ENCODE measurements at regions not wholly inside any gene's neighbourhood (a gene's known extent, or its start where the extent isn't known, plus 50 kb on each side); places are given as distances from the start of the nearest gene placed in this dataset.

DNA sequence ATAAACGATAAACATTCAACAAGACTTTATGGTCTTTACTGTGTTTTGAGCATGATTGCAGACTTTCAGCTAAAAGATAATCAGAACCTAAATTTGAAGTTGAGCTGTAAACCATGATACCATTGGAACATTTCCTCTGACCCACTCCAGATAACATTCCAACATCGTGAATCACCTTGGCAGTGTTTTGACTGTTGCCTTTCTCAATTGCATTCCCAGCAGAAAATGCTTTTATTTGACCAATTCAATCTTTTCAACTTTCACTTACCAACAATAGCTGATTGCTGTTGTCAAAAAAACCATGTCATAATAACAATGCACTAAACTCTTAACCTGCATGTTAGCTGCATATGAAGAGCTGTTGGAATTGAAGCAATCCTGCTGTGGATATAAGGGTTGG lies 165.5 kb downstream of the MDFIC start:
- Mint-ChIP-seq H3K4me1 (no peaks in the 10 kb centered on the region), H3K27me3 (no peaks in the 10 kb centered on the region), H3K27ac (no peak overlapping the region), H3K9me3 (ENCODE audit: insufficient read depth) (no peaks in the 10 kb centered on the region), H3K4me3 (no peak overlapping the region)
- no peak overlapping the region for H3K4me3 ChIP-seq (ENCODE audit: control extremely low read depth in 1 of 5, extremely low read depth in 1 of 5, insufficient read depth in 1 of 5, low read depth in 2 of 5, low read length in 4 of 5)
- H3K9me3 ChIP-seq (ENCODE audit: control extremely low read depth in 1 of 3, control insufficient read depth in 2 of 3, insufficient read depth in 1 of 3, low read length in 2 of 3): no peaks in the 10 kb centered on the region
- 88% methylated on average over 1 of the region's 2 CpGs for WGBS (ENCODE audit: insufficient coverage)
- H3K27me3 ChIP-seq (replicated peaks in 1 of 4; ENCODE audit: control extremely low read depth in 1 of 4, control insufficient read depth in 3 of 4, insufficient read depth in 4 of 4, low read length in 3 of 4): peaks cover 0 to 2% (median 0%) of the 10 kb centered on the region in 4 experiments
- no peaks in the 10 kb centered on the region for H3K79me2 ChIP-seq (ENCODE audit: control insufficient read depth, insufficient read depth, low read length)
- no peak overlapping the region for H3K4me2 ChIP-seq (replicated peaks; ENCODE audit: low read depth, low read length, poor library complexity, severe bottlenecking)
- H3K4me1 ChIP-seq (ENCODE audit: control insufficient read depth in 2 of 2, insufficient read depth in 2 of 2, low read length in 2 of 2): no peaks in the 10 kb centered on the region
- TF ChIP-seq, protein P1, sequence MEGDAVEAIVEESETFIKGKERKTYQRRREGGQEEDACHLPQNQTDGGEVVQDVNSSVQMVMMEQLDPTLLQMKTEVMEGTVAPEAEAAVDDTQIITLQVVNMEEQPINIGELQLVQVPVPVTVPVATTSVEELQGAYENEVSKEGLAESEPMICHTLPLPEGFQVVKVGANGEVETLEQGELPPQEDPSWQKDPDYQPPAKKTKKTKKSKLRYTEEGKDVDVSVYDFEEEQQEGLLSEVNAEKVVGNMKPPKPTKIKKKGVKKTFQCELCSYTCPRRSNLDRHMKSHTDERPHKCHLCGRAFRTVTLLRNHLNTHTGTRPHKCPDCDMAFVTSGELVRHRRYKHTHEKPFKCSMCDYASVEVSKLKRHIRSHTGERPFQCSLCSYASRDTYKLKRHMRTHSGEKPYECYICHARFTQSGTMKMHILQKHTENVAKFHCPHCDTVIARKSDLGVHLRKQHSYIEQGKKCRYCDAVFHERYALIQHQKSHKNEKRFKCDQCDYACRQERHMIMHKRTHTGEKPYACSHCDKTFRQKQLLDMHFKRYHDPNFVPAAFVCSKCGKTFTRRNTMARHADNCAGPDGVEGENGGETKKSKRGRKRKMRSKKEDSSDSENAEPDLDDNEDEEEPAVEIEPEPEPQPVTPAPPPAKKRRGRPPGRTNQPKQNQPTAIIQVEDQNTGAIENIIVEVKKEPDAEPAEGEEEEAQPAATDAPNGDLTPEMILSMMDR (IDR thresholded peaks at IDR 0.05): no peak
- TF ChIP-seq EZH2 (IDR thresholded peaks at IDR 0.05; ENCODE audit: borderline replicate concordance, insufficient read depth, low read depth, low read length, poor library complexity, severe bottlenecking): no peak
- no peak overlapping the region for H3K9ac ChIP-seq (ENCODE audit: low read length)
- CTCF ChIA-PET: no interaction called here
- no peak for DNase-seq
- no peak for ATAC-seq (ENCODE audit: low read depth)
- POLR2A ChIA-PET: no interaction called here
- H3K36me3 ChIP-seq (replicated peaks in 1 of 2; ENCODE audit: control extremely low read depth in 1 of 2, control insufficient read depth in 1 of 2, extremely low read depth in 1 of 2, insufficient read depth in 2 of 2, low read length in 1 of 2): no peaks in the 10 kb centered on the region
- no peak overlapping the region for H2AFZ ChIP-seq (ENCODE audit: insufficient read depth, low read depth, low read length, poor library complexity, severe bottlenecking)
- intact Hi-C loops (cut with micrococcal nuclease): no loop called here
- H3K27ac ChIP-seq (ENCODE audit: low read length in 2 of 2): no peak overlapping the region
- H4K20me1 ChIP-seq (ENCODE audit: control insufficient read depth, insufficient read depth, low read length, poor library complexity, severe bottlenecking): no peaks in the 10 kb centered on the region

DNA sequence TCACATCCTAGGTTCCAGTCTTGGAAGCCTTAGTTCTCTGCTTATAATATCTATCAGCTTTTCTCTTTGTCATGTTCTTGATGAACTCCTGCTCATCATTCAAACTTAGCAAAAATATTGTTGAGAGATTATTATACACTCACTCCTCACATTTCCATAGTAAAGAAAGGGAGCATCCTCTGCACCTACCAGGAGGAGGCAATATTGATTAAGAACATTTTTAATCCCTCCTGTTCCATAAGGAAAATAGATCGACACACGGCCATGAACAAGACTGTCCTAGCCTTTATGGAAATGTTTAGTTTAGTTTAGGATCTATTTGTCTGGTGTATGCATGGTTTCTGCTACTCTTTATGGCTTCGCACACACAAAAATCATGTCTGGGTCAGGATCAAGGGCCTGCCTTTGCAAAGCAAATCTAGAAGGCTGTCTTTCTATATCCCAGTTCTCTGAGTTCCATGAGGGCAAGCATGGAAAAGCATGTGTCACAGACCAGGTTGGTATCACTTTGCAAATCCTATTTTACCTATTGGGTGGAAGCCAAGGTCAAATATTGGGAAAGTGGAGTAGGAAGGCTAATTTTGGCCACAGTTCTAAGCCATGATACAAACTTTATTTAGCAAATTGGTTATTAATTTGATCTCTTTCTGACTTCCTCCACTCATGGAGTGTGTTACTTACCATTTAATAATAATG lies 164.4 kb downstream of the MDFIC start:
- H3K9ac ChIP-seq (ENCODE audit: low read length): no peak overlapping the region
- no peak overlapping the region for H3K4me3 ChIP-seq (ENCODE audit: control extremely low read depth in 1 of 5, extremely low read depth in 1 of 5, insufficient read depth in 1 of 5, low read depth in 2 of 5, low read length in 4 of 5)
- intact Hi-C loops (cut with micrococcal nuclease): no loop called here
- ATAC-seq (ENCODE audit: low read depth): no peak
- H3K4me1 ChIP-seq (ENCODE audit: control insufficient read depth in 2 of 2, insufficient read depth in 2 of 2, low read length in 2 of 2): no peaks in the 10 kb centered on the region
- H3K79me2 ChIP-seq (ENCODE audit: control insufficient read depth, insufficient read depth, low read length): no peaks in the 10 kb centered on the region
- CTCF ChIA-PET: no interaction called here
- H3K27ac Mint-ChIP-seq: no peak overlapping the region
- no peaks in the 10 kb centered on the region for H3K9me3 Mint-ChIP-seq (ENCODE audit: insufficient read depth)
- no peaks in the 10 kb centered on the region for H3K9me3 ChIP-seq (ENCODE audit: control extremely low read depth in 1 of 3, control insufficient read depth in 2 of 3, insufficient read depth in 1 of 3, low read length in 2 of 3)
- peaks cover 0 to 2% (median 0%) of the 10 kb centered on the region in 4 experiments for H3K27me3 ChIP-seq (replicated peaks in 1 of 4; ENCODE audit: control extremely low read depth in 1 of 4, control insufficient read depth in 3 of 4, insufficient read depth in 4 of 4, low read length in 3 of 4)
- H3K4me1 Mint-ChIP-seq: no peaks in the 10 kb centered on the region
- no peaks in the 10 kb centered on the region for H3K36me3 ChIP-seq (replicated peaks in 1 of 2; ENCODE audit: control extremely low read depth in 1 of 2, control insufficient read depth in 1 of 2, extremely low read depth in 1 of 2, insufficient read depth in 2 of 2, low read length in 1 of 2)
- no peaks in the 10 kb centered on the region for H4K20me1 ChIP-seq (ENCODE audit: control insufficient read depth, insufficient read depth, low read length, poor library complexity, severe bottlenecking)
- H3K4me2 ChIP-seq (replicated peaks; ENCODE audit: low read depth, low read length, poor library complexity, severe bottlenecking): no peak overlapping the region
- no peak for DNase-seq
- no peak for TF ChIP-seq EZH2 (IDR thresholded peaks at IDR 0.05; ENCODE audit: borderline replicate concordance, insufficient read depth, low read depth, low read length, poor library complexity, severe bottlenecking)
- TF ChIP-seq, protein P1 (IDR thresholded peaks at IDR 0.05): no peak
- H3K4me3 Mint-ChIP-seq: no peak overlapping the region
- no peak overlapping the region for H3K27ac ChIP-seq (ENCODE audit: low read length in 2 of 2)
- no peaks in the 10 kb centered on the region for H3K27me3 Mint-ChIP-seq
- POLR2A ChIA-PET: no interaction called here
- 100% methylated on average over 1 of the region's 3 CpGs for WGBS (ENCODE audit: insufficient coverage)
- no peak overlapping the region for H2AFZ ChIP-seq (ENCODE audit: insufficient read depth, low read depth, low read length, poor library complexity, severe bottlenecking)
